Colon (tissue), 2 donors: ENCODE measurements at regions not wholly inside any gene's neighbourhood (a gene's known extent, or its start where the extent isn't known, plus 50 kb on each side); places are given as distances from the start of the nearest gene placed in this dataset.
"Not testable (repeated sequence)": the region's sequence is repeated elsewhere in the genome, so short reads cannot be mapped to it uniquely, and the experiment has no call there.

ENCODE experiments used
- FAIRE-seq: peaks from 2 replicates; lab custom pipeline; 2012; peaks lifted over from hg19 to GRCh38; lab: Jason Lieb, UNC
- donor health status: control.
- donor health status: control.

- no peak for FAIRE-seq
Measured at GRCh38 chr3:112765531-112765930, 81.1 kb downstream of the CD200R1L start.

- FAIRE-seq = no peak
Measured at GRCh38 chr3:112763258-112763657, 83.4 kb downstream of the CD200R1L start.

DNA sequence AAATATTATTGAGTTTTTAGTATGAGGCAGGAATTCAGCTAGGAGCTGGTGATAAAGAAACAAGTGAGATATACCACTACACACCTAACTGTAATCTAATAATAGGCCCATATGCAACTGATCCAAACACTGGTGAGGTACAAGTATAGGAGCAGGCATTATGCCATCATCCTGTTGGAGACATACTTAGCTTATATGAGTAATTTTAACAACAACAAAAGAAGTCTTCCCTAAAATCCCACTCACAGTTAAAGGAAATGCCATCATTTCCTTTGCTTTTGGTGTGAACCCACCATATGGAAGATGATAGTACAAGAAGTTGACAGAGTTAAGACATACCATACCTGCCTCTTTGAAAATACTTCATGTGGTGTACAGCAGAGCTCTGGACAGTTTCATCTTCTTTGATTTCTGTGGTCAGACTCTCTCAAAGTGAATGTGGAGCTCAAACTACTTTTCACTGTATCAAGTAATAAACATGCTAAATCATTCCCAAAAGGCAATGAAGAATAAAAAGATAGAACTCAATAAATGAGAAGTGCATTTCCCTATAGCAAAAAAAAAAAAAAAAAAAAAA lies 85.5 kb downstream of the CD200R1L start:
- no peak for FAIRE-seq

- no peak for FAIRE-seq
Measured at GRCh38 chr3:112759681-112760080, 87.0 kb downstream of the CD200R1L start.

DNA sequence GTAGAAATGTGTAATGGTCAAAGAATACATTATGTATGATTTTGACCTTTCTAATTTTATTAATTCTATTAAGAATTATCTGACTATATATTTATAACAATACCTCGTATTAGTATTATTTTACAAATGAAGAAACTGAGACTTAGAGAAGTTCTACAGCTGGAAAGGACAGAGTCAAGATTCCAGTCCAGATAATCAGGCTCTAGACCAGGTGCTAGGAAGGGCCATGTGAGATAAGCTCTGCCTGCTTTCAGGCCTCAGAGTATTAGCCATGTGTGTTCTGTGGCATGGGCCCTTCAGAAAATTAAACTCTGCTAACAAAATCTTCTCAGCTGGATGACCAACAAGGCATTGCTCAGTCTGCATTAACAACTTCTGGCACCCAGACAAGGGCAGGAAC lies 87.5 kb downstream of the CD200R1L start:
- no peak for FAIRE-seq

DNA sequence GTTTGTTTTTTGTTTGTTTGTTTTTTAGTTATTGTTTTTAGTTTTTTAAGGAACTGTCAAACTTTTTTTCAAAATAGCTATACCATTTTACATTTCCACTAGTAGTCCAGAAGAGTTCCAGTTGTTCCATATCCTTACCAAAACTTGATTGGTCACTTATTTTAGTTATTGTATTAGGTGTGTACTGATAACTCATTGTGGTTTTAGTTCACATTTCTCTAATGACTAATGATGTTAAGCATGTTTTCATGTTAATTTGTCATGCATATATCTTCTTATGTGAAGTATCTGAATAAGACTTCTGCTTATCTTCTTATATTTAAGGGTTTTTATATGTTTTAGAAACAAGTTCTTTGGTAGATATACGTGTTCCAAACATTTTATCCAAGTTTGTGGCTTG lies 89.5 kb downstream of the CD200R1L start:
- FAIRE-seq = no peak

DNA sequence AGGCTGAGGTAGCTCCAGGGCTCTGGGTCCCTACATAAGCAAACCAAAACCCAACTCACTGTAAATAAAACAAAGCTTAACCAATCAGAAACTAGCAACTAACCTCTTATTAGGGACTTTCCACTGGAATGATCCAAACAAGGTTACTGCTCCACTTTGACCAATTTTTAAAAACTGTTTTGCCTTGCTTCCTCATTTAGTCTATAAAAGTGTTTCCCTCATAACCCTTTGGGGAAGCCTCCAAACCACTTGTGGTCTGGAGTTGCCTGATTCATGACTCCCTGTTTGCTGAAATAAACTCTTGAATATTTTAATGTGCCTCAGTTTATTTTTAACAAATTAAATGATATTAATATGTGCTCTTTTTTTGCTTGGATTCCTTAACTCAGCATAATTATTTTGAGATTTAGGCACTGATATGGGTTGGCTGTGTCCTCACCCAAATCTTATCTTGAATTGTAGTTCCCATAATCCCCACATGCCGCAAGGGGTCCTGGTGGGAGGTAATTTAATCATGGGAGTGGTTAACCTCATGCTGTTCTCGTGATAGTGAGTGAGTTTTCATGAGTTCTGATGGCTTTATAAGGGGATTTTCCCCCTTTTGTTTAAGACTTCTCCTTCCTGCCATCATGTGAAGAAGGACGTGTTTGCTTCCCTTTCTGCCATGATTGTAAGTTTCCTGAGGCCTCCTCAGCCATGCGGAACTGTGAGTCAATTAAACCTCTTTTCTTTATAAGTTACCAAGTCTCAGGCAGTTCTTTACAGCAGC lies 90.6 kb downstream of the CD200R1L start:
- no peak for FAIRE-seq

DNA sequence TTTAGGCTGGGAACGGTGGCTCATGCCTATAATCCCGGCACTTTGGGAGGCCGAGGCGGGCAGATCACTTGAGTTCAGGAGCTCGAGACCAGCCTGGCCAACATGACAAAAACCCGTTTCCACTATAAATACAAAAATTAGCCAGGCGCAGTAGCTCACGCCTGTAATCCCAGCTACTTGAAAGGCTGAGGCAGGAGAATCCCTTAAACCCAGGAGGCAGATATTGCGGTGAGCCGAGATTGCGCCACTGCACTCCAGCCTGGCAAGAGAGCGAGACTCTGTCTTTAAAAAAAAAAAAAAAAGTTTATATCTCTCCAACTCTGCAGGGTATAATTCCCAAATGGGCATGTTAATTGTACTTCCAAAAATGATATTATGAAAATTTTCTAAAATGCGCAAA lies 91.6 kb downstream of the CD200R1L start:
- not testable (repeated sequence) for FAIRE-seq

DNA sequence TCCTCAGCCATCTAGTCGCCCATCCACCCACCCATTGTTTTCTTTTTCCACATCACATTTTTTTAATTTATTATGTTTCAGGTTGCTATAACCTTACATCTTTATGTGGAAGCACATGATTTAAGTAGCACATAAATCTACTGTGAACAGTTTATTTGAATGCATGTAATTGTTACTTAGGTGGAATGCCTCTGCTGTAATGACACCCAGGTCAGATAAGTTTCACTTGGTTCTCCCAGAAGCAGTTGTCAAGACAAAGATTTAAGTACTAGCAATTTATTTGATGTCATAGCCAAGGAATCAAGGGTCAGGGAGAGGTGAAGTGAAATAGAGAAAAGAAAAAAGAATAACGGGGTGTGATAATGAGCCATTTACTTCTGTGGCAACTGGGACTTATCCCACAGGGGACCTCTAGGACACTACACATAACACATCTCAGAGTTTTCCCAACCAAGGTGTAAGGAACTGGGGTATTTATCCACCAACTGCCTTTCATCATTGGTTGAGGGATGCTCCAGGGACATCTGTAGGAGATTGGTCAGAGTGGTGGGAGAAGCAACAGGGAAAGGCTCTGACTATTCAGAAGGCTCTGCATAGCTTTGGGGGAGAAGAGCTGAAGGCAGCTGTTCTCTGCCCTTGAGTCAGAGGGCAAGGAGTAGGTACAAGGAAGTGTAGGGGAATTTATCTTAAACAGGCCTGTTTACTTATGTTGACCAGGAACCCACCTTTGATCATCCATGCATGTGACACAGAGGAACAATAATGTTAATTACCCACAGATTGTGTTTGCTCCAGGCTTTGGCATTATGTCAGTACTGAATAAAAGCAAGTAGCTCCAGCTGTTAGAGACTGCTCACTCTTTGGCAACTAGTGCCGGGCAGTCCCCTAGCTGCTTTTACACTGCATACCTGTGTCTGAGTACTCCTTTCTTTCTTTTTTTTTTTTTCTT lies 94.8 kb downstream of the CD200R1L start:
- no peak for FAIRE-seq

GRCh38 chr3:112751061-112751460 lies 95.6 kb downstream of the CD200R1L start:
- peak; percentile 21 for FAIRE-seq

DNA sequence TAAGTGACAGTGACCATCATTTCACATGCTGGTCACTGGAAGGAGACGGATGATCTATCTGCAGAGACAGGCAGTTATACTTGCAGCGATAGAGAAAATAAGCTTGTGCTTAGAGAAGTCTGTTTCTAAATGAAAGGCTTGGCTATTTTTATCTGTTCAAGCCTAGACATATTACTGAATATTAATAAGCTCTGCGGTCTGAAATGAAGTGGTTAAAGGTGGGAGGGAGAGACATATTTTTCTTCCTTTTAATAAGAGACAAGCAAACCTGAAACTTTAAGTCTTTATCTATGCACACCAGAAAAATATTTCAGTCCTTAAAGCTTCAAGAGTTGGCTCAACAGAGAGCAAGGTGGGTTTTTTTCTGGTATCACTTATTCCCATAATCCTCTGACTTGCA lies 99.0 kb downstream of the CD200R1L start:
- FAIRE-seq = no peak

DNA sequence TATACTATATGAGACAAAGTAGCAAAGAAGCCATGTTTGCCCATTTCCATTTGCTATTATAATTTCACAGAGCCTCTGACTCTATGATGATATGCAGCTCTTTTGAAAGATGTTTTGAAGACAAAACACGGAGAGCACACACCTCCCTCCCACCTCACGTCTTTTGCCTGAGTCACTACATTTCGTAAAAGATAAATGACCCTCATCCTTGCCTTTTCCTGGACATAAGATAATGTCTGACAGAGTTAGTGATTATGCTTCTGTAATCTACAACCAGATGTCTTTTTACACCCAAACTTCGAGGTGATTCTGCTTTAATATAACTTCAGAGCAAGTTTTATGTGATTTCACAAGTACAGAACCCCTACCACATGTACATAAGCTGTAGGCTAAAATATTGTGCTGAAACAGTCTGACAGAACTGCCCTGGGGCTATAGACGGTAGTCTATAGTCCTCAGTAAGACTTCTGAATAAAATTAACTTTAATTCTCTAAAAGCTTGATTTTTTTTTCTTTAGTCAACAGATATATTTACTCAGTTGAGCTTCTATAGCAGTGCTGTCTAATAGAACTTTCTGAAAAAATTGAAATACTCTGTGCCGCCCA lies 99.9 kb downstream of the CD200R1L start:
- no peak for FAIRE-seq

- FAIRE-seq = no peak
Measured at GRCh38 chr3:112745567-112746248, 101.0 kb downstream of the CD200R1L start.

GRCh38 chr3:112744825-112745566 lies 101.7 kb downstream of the CD200R1L start:
- no peak for FAIRE-seq

DNA sequence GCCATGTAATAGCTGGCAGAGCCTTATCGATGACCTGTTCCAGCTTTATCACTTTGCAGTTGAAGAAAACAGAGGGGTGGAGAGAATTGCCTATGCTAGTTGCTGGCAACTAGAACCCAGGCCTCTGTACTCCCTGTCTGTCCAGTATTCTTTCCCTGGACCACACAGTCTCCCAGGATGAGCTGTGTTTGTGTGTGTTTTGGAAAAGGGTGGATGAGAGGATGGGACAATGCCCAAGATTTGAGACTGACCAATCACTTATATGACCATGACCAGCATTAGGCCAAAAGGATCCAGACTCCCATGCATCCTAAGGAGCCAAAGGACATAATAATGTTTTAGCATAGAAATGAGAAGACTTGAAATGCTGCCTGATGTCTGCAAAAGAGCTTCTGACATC lies 102.6 kb downstream of the CD200R1L start:
- no peak for FAIRE-seq

- FAIRE-seq = no peak
Measured at GRCh38 chr3:112742934-112743333, 102.0 kb upstream of the CCDC80 start.

- no peak for FAIRE-seq
Measured at GRCh38 chr3:112741983-112742382, 101.0 kb upstream of the CCDC80 start.

- no peak for FAIRE-seq
Measured at GRCh38 chr3:112740835-112741234, 99.9 kb upstream of the CCDC80 start.

- no peak for FAIRE-seq
Measured at GRCh38 chr3:112739252-112739965, 98.5 kb upstream of the CCDC80 start.

- FAIRE-seq = no peak
Measured at GRCh38 chr3:112738366-112738765, 97.4 kb upstream of the CCDC80 start.
